Osteoblast (primary cell): ENCODE measurements at regions not wholly inside any gene's neighbourhood (a gene's known extent, or its start where the extent isn't known, plus 50 kb on each side); places are given as distances from the start of the nearest gene placed in this dataset.

Experiments
- DNase-seq: peaks from one replicate; pipeline ENCODE4 v3.0.0; 2011; ENCODE audit warnings: low spot score, mixed read lengths; ENCODE audit not compliant: insufficient read length; ENCODE audit errors: missing footprints
- H2AFZ ChIP-seq: 2 replicates; pipeline ENCODE4 v1.6.0; 2011; ENCODE audit warnings: mild to moderate bottlenecking, low read length
- H3K27ac ChIP-seq: 2 replicates; pipeline ENCODE4 v1.5.1; 2011; ENCODE audit warnings: mild to moderate bottlenecking, low read depth, low read length, moderate library complexity
- H3K27me3 ChIP-seq: 2 replicates; pipeline ENCODE4 v1.6.0; 2012; ENCODE audit warnings: mild to moderate bottlenecking, control low read depth, inconsistent platforms, low read length, moderate library complexity; ENCODE audit not compliant: insufficient read depth
- H3K36me3 ChIP-seq: 2 replicates; pipeline ENCODE4 v1.5.1; 2011; ENCODE audit warnings: mild to moderate bottlenecking, low read length, control low read depth, moderate library complexity; ENCODE audit not compliant: insufficient read depth
- H3K4me1 ChIP-seq: 2 replicates; pipeline ENCODE4 v1.5.1; 2011; ENCODE audit warnings: mild to moderate bottlenecking, low read length, control low read depth, moderate library complexity; ENCODE audit not compliant: insufficient read depth
- H3K4me2 ChIP-seq: 2 replicates; pipeline ENCODE4 v1.6.0; 2011; ENCODE audit warnings: mild to moderate bottlenecking, low read length; ENCODE audit not compliant: insufficient read depth
- H3K4me3 ChIP-seq: fragments of 200-600 bp; sonication (generic); 3 replicates; pipeline ENCODE4 v1.5.1; 2012; ENCODE audit warnings: mild to moderate bottlenecking, low read length, inconsistent platforms; ENCODE audit not compliant: insufficient read depth
- H3K79me2 ChIP-seq: 2 replicates; pipeline ENCODE4 v1.6.0; 2012; ENCODE audit warnings: mild to moderate bottlenecking, low read length, control low read depth, inconsistent platforms; ENCODE audit not compliant: insufficient read depth
- H3K9me3 ChIP-seq: 2 replicates; pipeline ENCODE4 v1.5.1; 2011; ENCODE audit warnings: low read depth, low read length, control low read depth
- H4K20me1 ChIP-seq: 2 replicates; pipeline ENCODE4 v1.6.0; 2012; ENCODE audit warnings: mild to moderate bottlenecking, low read length, control low read depth; ENCODE audit not compliant: insufficient read depth
- TF ChIP-seq, protein P1 (sequence below): IDR thresholded peaks from 2 replicates; pipeline ENCODE4 v1.5.1; 2011; ENCODE audit warnings: mild to moderate bottlenecking, low read depth, low read length, moderate library complexity; ENCODE audit errors: extremely low read depth

DNA sequence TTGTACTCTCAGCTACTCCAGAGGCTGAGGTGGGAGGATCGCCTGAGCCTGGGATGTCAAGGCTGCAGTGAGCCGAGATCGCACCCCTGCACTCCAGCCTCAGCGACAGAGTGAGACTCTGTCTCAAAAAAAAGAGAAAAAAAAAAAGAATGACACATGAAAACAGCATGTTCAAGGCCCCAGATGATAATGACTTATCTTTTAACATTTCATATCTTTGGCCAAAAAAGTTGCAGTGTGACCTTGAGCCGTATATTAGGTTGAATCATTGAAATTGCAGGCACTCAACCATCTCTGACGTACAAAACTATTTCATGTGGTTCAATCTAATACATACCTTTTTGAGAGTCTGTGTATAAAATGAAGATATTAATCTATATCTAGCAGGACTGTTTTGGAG lies 79.1 kb upstream of the CPEB4 start:
- no peak for DNase-seq
- Histone ChIP-seq H3K4me1 (peaks cover 3% of the 10 kb centered on the region), H3K79me2 (no peaks in the 10 kb centered on the region), H4K20me1 (no peaks in the 10 kb centered on the region), H3K9me3 (no peaks in the 10 kb centered on the region), H2AFZ (no peak overlapping the region), H3K4me3 (no peak overlapping the region), H3K27ac (no peak overlapping the region), H3K4me2 (no peak overlapping the region), H3K27me3 (no peaks in the 10 kb centered on the region), H3K36me3 (no peaks in the 10 kb centered on the region)
- TF ChIP-seq, protein P1, sequence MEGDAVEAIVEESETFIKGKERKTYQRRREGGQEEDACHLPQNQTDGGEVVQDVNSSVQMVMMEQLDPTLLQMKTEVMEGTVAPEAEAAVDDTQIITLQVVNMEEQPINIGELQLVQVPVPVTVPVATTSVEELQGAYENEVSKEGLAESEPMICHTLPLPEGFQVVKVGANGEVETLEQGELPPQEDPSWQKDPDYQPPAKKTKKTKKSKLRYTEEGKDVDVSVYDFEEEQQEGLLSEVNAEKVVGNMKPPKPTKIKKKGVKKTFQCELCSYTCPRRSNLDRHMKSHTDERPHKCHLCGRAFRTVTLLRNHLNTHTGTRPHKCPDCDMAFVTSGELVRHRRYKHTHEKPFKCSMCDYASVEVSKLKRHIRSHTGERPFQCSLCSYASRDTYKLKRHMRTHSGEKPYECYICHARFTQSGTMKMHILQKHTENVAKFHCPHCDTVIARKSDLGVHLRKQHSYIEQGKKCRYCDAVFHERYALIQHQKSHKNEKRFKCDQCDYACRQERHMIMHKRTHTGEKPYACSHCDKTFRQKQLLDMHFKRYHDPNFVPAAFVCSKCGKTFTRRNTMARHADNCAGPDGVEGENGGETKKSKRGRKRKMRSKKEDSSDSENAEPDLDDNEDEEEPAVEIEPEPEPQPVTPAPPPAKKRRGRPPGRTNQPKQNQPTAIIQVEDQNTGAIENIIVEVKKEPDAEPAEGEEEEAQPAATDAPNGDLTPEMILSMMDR: no peak

GRCh38 chr5:173812811-173813550 lies 75.2 kb upstream of the CPEB4 start:
- no peak overlapping the region for H3K27ac ChIP-seq
- TF ChIP-seq, protein P1: no peak

GRCh38 chr5:173814053-173814452 lies 74.1 kb upstream of the CPEB4 start:
- Histone ChIP-seq H3K27ac (no peak overlapping the region), H4K20me1 (no peaks in the 10 kb centered on the region), H3K79me2 (no peaks in the 10 kb centered on the region), H3K27me3 (no peaks in the 10 kb centered on the region), H2AFZ (no peak overlapping the region), H3K4me2 (no peak overlapping the region), H3K9me3 (no peaks in the 10 kb centered on the region), H3K4me3 (no peak overlapping the region), H3K4me1 (peaks cover 3% of the 10 kb centered on the region), H3K36me3 (no peaks in the 10 kb centered on the region)
- TF ChIP-seq, protein P1: no peak
- no peak for DNase-seq

More at GRCh38 chr5:173812811-173813550, 75.2 kb upstream of the CPEB4 start:
- Histone ChIP-seq H4K20me1 (no peaks in the 10 kb centered on the region), H3K4me1 (peaks cover 3% of the 10 kb centered on the region), H2AFZ (no peak overlapping the region), H3K79me2 (no peaks in the 10 kb centered on the region), H3K36me3 (no peaks in the 10 kb centered on the region), H3K9me3 (no peaks in the 10 kb centered on the region), H3K4me2 (no peak overlapping the region), H3K27me3 (no peaks in the 10 kb centered on the region), H3K4me3 (no peak overlapping the region)
- DNase-seq: no peak

DNA sequence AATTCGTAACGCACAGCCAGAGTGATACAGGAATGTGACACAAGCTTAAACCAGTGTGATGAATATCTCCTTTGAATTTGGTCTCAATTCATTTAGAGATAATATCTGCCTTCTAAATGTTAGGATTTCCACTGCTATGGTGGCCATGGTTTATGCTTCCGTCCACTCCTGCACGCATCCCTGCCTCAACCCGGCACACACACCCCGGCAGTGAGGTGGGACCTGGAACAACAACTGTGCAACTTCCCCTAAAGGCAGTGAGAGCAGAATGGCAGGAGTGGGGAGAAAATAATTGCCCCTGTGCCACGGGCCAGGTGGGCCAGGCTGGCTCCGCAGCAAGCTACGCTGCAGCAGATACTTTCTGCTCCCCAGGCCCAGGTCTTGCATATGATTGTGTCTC lies 72.6 kb upstream of the CPEB4 start:
- no peak overlapping the region for H3K27ac ChIP-seq
- no peaks in the 10 kb centered on the region for H3K36me3 ChIP-seq
- no peak overlapping the region for H3K4me2 ChIP-seq
- TF ChIP-seq, protein P1: no peak
- H4K20me1 ChIP-seq: no peaks in the 10 kb centered on the region
- no peak for DNase-seq
- H3K27me3 ChIP-seq: no peaks in the 10 kb centered on the region
- no peaks in the 10 kb centered on the region for H3K9me3 ChIP-seq
- H3K4me3 ChIP-seq: no peak overlapping the region
- no peaks in the 10 kb centered on the region for H3K79me2 ChIP-seq
- H2AFZ ChIP-seq: no peak overlapping the region
- H3K4me1 ChIP-seq: peaks cover 3% of the 10 kb centered on the region
